Left ventricle myocardium superior (tissue), 1 donor: ENCODE measurements at regions not wholly inside any gene's neighbourhood (a gene's known extent, or its start where the extent isn't known, plus 50 kb on each side); places are given as distances from the start of the nearest gene placed in this dataset.

Experiments
- ATAC-seq: fragments of 200-7000 bp; cut with Tn5 transposase; one replicate; pipeline ENCODE4 v1.9.1; 2020; ENCODE audit warnings: mild to moderate bottlenecking, moderate library complexity
- DNase-seq: peaks from one replicate; pipeline ENCODE4 v3.0.0-alpha.2; 2020
- intact Hi-C: fragments of 100-400 bp; cut with micrococcal nuclease; formaldehyde crosslinking; loops from one replicate; pipeline ENCODE4 v1.11.0; 2022
- donor health status: DM: no; HTN: yes; CAD: no; lungs with severe emphysema.

GRCh38 chr12:4116251-4117111, 157.1 kb upstream of the CCND2 start:
- no peak for DNase-seq
- intact Hi-C loops, result loop anchor here (10.0 kb wide), 1 partner anchor 148 kb away; no protein-coding TSS in a partner anchor
- ATAC-seq, result peak; percentile 86

- DNase-seq (no peak), ATAC-seq (no peak)
- intact Hi-C loops, result loop anchor here (10.0 kb wide), 1 partner anchor 149 kb away; no protein-coding TSS in a partner anchor
These were observed 158.0 kb upstream of the CCND2 start for GRCh38 chr12:4115570-4115969.

- no peak for DNase-seq
- no peak for ATAC-seq
- intact Hi-C loops, result loop anchor here (10.0 kb wide), 1 partner anchor 150 kb away; no protein-coding TSS in a partner anchor
These were observed 158.6 kb upstream of the CCND2 start for GRCh38 chr12:4114986-4115385.

GRCh38 chr12:4112734-4113325, 160.7 kb upstream of the CCND2 start:
- DNase-seq, result no peak
- no peak for ATAC-seq
- intact Hi-C loops, result loop anchor here (10.0 kb wide), 1 partner anchor 152 kb away; no protein-coding TSS in a partner anchor

DNA sequence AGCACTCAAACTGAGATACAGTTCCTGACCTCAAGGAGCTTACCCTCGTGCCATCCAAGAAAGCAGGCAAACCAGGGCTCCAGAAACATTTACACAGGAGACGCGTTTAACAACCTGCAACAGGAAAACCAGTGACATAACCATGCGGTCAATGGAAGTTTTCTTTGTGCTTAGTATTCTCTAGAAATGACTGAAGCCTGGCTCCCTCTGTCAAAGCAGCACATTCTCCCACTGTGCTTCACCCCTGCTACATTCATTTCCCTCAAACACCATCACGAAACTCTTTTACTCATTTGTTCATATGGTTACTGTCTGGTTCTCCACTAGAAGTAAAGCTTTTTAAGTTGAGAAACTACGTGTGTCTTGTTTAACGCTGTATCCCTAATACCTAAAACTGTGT, 161.3 kb upstream of the CCND2 start:
- intact Hi-C loops, result loop anchor here (10.0 kb wide), 1 partner anchor 153 kb away; no protein-coding TSS in a partner anchor
- DNase-seq (no peak), ATAC-seq (no peak)

DNA sequence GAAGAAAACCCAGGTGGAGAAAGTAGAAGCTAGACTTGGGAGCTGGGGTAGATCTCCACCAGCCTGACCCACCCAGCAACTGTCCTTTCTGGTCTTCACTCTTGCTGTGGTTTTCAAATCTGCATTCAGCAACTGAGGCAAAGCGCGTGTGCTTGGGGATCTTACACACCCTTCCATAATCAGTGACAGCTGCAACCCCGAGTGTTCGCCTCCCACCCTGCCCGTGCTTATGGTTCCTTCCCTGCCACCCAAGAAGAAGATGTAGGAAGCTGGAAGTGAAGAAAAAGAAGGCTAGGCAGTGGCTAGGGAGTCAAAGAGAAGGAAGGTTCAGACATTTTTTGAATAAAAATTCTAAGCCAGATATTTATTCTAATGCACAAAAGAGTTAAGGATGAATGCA, 162.6 kb upstream of the CCND2 start:
- ATAC-seq, result no peak
- no peak for DNase-seq
- intact Hi-C loops, result loop anchor here (10.0 kb wide), 1 partner anchor 154 kb away; no protein-coding TSS in a partner anchor

DNA sequence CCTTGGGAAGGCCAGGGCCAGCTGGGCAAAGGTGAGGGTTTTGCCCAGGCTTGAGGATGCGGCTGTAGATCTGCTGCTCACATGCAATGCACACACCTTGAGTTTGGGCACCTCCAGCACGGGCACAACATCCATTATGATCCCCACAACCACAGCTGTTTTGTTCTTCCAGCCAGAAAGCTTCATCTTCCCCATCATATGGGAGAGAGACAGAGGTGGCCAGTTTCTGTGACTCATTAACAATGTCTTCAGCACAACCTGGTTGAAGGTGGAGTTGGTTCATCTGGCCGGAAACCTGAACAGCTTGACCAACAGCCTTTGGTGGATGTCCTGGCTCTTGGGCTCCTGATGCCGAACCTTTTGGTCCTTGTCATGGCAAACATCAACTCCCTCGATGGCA, 163.7 kb upstream of the CCND2 start:
- DNase-seq (no peak), ATAC-seq (no peak)
- intact Hi-C loops, result loop anchor here (10.0 kb wide), 1 partner anchor 155 kb away; no protein-coding TSS in a partner anchor

DNA sequence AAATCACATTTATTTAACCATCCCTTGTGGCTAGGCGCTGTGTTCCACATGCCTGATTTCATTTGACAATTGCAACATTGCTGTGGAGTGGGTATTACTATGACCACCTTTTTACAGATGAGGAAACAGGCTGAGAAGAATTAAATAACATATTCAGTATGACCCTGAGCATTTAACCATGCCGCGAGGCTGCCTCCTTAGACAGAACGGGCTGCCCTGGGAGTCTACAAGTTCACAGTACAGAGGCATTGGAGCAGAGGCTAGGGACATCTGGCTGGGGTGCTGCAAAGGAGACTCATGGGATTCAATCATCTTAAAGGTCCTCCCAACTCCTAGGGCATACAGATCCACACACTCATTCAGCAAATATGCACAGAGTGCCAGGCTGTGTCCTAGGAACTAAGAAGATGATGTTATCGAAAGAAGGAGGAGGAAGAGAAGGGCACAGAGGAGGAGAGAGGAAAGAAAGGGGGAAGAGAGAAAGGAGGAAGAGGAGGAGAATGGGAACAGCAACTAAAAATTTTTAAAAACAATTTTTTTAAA, 164.7 kb upstream of the CCND2 start:
- DNase-seq (no peak), ATAC-seq (no peak)
- intact Hi-C loops, result no loop called here

GRCh38 chr12:4107911-4108697, 165.5 kb upstream of the CCND2 start:
- DNase-seq, result no peak
- intact Hi-C loops, result no loop called here
- ATAC-seq, result no peak

DNA sequence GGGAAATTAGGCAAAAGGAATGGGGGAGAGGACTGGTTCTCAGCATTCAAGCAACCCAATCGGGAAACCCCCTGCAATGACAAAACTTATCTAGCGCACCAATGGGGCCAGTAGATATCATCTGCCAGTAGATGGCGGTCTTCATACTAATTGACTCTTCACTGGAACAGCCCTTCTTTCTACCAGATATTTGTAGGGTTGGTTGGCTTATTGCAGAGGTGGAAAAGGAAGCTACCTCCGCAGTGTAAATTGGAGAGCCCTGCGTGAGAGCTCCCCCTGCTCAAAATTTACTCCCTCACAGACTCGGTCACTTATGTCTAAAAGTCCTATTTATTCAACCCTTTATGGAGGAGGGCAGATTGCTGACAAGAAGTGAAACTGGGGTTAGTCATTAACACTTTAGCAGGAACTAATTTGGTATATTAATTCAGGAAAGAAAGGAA, 166.1 kb upstream of the CCND2 start:
- no peak for DNase-seq
- intact Hi-C loops, result no loop called here
- peak; percentile 60 for ATAC-seq

DNA sequence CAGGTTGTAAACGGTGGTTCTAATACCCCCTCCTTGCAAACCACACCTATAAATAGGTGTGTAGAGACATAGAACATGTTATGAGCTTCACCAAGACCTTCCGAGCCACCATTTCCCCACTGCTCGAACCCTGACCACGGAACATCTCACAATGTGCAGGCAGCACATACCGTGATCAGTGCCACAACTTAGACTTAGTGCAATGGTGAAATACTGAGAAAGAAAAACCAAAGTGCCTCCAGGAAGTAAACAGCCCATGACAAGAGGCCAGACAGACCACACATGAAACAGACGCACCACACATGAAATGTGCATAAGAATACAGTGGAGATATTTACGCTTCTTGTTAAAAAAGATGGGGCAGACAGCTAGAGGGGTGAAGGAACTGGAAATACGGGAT, 166.9 kb upstream of the CCND2 start:
- DNase-seq (no peak), ATAC-seq (no peak)
- intact Hi-C loops, result no loop called here

DNA sequence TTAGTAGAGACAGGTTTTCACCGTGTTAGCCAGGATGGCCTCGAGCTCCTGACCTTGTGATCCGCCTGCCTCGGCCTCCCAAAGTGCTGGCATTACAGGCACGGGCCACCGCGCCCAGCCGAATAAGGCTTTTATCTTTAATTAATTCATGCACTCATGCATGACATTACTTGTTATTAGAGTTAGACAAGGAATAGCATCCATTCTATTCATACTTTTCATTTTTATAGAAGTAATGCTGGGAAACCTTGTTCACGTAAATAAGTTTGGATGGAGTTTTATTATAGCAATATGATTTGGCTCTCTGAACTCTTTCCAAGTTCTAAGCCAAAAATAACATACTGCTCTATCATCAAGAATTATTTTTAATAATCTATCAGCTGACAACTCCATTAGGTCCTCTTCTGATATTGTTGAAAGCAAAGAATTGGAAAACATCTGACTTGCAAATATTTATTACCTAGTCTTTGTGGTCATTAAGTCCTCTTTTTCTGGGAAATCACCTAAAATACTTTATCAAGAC, 168.8 kb upstream of the CCND2 start:
- ATAC-seq (peak; percentile 81), DNase-seq (no peak)
- intact Hi-C loops, result no loop called here

DNA sequence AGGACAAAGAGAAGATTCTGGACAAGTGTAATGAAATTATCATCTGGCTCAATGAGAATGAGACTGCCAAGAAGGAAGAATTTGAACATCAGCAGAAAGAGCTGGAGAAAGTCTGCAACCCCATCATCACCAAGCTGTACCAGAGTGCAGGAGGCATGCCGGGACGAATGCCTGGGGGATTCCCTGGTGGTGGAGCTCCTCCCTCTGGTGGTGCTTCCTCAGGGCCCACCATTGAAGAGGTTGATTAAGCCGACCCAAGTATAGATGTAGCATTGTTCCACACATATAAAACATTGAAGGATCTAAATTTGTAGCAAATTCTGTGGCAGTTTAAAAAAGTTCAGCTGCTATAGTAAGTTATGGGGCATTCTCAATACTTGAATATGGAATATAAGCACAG, 174.3 kb upstream of the CCND2 start:
- ATAC-seq (no peak), DNase-seq (no peak)
- intact Hi-C loops, result no loop called here

- ATAC-seq (no peak), DNase-seq (no peak)
- intact Hi-C loops, result no loop called here
These were observed 182.4 kb upstream of the CCND2 start for GRCh38 chr12:4091016-4091743.

DNA sequence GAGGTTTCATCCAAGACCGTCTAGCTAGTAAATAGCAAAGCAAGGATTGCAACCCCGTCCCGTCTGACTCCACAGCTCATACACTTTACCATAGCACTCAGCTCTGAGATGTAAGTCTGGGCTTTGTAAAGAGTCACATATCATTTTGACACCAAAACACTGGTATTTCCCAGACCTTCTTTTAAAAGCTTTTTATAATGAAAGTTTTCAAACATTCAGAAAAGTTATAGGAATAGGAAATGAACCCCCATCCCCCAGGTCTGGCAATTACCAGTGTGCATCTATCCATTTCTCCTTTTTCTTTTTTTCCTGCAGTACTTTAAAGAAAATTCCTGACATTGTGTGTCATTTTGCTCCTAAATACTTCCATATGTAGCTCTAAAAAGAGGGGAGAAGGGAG, 183.6 kb upstream of the CCND2 start:
- intact Hi-C loops, result no loop called here
- DNase-seq (no peak), ATAC-seq (no peak)

DNA sequence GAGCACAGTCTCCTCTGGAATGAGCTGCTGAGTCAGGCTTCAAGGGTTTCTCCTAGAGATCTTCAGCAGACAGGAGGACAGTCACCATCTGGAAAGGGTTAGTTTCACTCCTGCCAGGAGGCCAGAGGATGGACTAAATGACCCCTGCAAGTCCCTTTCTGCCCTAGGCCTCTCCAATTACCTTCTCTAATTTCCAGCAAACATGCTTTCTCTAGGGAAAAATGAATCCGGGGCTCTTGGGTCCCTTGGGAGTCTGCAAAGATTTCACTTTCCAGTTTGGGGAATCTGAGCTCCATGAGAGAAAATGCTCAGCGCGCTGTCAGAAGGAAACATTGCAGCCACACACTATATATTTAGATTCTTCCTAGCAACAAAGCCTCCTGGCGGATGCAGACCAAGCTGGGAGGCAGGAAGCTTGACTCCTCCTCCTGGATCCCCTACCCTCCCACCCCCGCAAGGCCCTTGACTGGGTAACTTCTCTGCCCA, 184.4 kb upstream of the CCND2 start:
- intact Hi-C loops, result no loop called here
- DNase-seq (no peak), ATAC-seq (peak; percentile 37)

DNA sequence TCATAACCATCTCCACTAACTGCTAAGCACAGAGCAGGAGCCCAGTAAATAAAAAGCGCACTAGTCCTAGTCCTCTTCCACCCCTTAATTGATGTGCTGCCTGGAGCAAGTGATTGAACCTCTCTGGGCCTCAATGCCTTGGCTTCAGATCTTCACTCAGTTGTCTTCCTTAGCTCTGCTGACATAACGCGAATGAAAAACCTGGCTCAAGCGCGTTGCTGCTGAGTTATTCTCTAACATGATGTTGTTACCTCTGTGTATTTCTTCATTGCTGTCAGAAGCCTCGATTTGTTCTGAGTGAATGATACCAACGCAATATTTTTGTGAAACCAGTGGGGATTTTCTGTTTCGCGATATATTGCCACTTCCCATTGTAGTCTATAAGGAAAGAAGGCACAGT, 185.1 kb upstream of the CCND2 start:
- intact Hi-C loops, result no loop called here
- DNase-seq, result no peak
- no peak for ATAC-seq

DNA sequence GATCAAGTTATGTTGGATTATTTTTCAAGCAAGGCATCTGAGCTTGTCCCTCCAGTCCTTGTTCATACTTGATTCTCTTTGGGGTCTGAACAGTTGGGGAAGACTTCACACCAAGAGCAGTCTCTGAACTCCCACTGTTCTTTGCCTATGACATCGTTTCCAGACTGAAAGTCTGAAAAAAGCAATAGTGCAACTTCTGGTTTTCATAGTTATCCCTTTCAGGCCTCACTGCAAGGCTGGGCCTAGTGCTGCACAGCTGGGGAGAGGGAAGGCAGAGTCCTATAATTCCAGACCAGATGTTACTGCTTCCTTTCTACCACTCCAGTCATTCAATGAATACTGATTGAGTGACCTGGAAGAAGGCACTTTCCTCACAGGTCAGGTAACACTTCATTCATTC, 187.1 kb upstream of the CCND2 start:
- no peak for DNase-seq
- intact Hi-C loops, result no loop called here
- no peak for ATAC-seq
